ENCODE measurements at regions not wholly inside any gene's neighbourhood (a gene's known extent, or its start where the extent isn't known, plus 50 kb on each side); places are given as distances from the start of the nearest gene placed in this dataset.

GRCh38 chrY:20968237-20968636 lies 212.3 kb downstream of the RPS4Y2 start:
- intact Hi-C loops (cut with DNase I): no loop called here
- Histone ChIP-seq H3K27me3 (no peaks in the 10 kb centered on the region), H3K36me3 (no peaks in the 10 kb centered on the region), H3K27ac (no peak overlapping the region), H3K4me3 (replicated peaks in 1 of 3) (no peak overlapping the region), H3K4me1 (no peaks in the 10 kb centered on the region), H3K9me3 (no peaks in the 10 kb centered on the region)
- TF ChIP-seq, protein P1, sequence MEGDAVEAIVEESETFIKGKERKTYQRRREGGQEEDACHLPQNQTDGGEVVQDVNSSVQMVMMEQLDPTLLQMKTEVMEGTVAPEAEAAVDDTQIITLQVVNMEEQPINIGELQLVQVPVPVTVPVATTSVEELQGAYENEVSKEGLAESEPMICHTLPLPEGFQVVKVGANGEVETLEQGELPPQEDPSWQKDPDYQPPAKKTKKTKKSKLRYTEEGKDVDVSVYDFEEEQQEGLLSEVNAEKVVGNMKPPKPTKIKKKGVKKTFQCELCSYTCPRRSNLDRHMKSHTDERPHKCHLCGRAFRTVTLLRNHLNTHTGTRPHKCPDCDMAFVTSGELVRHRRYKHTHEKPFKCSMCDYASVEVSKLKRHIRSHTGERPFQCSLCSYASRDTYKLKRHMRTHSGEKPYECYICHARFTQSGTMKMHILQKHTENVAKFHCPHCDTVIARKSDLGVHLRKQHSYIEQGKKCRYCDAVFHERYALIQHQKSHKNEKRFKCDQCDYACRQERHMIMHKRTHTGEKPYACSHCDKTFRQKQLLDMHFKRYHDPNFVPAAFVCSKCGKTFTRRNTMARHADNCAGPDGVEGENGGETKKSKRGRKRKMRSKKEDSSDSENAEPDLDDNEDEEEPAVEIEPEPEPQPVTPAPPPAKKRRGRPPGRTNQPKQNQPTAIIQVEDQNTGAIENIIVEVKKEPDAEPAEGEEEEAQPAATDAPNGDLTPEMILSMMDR (IDR thresholded peaks at IDR 0.05): no peak
- TF ChIP-seq POLR2A (IDR thresholded peaks at IDR 0.05): no peak
- DNase-seq: no peak
- WGBS, 2 donors: 57 to 67% methylated on average over 1 of the region's 1 CpG

- no peaks in the 10 kb centered on the region for H3K36me3 ChIP-seq
- no peaks in the 10 kb centered on the region for H3K9me3 ChIP-seq
- no peak overlapping the region for H3K27ac ChIP-seq
- intact Hi-C loops (cut with DNase I): no loop called here
- TF ChIP-seq, protein P1 (IDR thresholded peaks at IDR 0.05): no peak
- no peak for TF ChIP-seq POLR2A (IDR thresholded peaks at IDR 0.05)
- H3K4me1 ChIP-seq: no peaks in the 10 kb centered on the region
- DNase-seq: no peak
- no peaks in the 10 kb centered on the region for H3K27me3 ChIP-seq
- no peak overlapping the region for H3K4me3 ChIP-seq (replicated peaks in 1 of 3)
These were observed 215.5 kb downstream of the RPS4Y2 start for GRCh38 chrY:20971371-20971770.

- no peaks in the 10 kb centered on the region for H3K4me1 ChIP-seq
- intact Hi-C loops (cut with DNase I): no loop called here
- WGBS, 2 donors: 60 to 64% methylated on average over 1 of the region's 1 CpG
- H3K36me3 ChIP-seq: no peaks in the 10 kb centered on the region
- H3K4me3 ChIP-seq (replicated peaks in 1 of 3): no peak overlapping the region
- no peaks in the 10 kb centered on the region for H3K9me3 ChIP-seq
- DNase-seq: no peak
- no peaks in the 10 kb centered on the region for H3K27me3 ChIP-seq
- TF ChIP-seq, protein P1 (IDR thresholded peaks at IDR 0.05): no peak
- TF ChIP-seq POLR2A (IDR thresholded peaks at IDR 0.05): no peak
- no peak overlapping the region for H3K27ac ChIP-seq
These were observed 230.1 kb downstream of the RPS4Y2 start for GRCh38 chrY:20986037-20986436.

GRCh38 chrY:20990123-20990522 lies 234.2 kb downstream of the RPS4Y2 start:
- Histone ChIP-seq H3K27me3 (no peaks in the 10 kb centered on the region), H3K4me3 (replicated peaks in 1 of 3) (no peak overlapping the region), H3K4me1 (no peaks in the 10 kb centered on the region), H3K27ac (no peak overlapping the region), H3K36me3 (no peaks in the 10 kb centered on the region), H3K9me3 (no peaks in the 10 kb centered on the region)
- WGBS, 2 donors: 58 to 69% methylated on average over 1 of the region's 1 CpG
- DNase-seq: no peak
- TF ChIP-seq, protein P1 (IDR thresholded peaks at IDR 0.05): no peak
- TF ChIP-seq POLR2A (IDR thresholded peaks at IDR 0.05): no peak
- intact Hi-C loops (cut with DNase I): no loop called here

DNA sequence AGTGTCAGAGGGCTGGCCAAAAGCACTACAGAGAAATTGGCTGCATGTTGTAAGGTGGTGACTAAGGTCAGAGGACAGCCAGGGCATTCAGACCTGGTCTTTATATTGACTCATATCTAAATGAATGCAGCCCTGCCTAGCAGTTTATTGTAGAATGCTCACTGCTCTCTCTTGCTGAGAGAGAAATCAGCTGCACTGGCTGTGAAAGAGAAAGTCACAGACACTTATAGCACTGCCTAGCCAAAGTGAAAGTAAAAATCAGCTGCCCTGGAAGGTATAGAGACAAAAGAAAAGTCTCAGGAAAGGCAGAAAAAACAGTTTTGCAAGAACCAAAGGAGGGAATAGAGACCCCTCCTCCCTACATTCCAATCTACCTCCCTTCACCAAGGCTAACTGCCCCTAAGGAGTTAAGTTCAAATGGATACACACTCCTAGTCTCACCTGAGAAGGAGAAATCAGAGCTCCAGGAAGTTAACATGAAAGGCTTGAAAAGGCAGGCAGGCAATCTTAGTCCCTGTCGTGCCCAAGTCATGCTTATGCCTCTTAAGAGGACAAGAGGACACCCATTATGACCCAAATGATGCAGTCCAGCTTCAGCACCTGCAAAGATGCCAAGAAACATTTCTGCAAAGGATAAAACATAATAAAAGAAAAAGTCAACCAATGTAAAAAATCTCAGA lies 235.1 kb downstream of the RPS4Y2 start:
- Histone ChIP-seq H3K9me3 (no peaks in the 10 kb centered on the region), H3K4me3 (replicated peaks in 1 of 3) (no peak overlapping the region), H3K27me3 (no peaks in the 10 kb centered on the region), H3K36me3 (no peaks in the 10 kb centered on the region), H3K4me1 (no peaks in the 10 kb centered on the region), H3K27ac (no peak overlapping the region)
- peak in 1 of 2 donors; percentile 1 for DNase-seq
- intact Hi-C loops (cut with DNase I): no loop called here
- 0 to 22% methylated on average over 1 of the region's 1 CpG for WGBS, 2 donors
- TF ChIP-seq, protein P1 (IDR thresholded peaks at IDR 0.05): no peak
- TF ChIP-seq POLR2A (IDR thresholded peaks at IDR 0.05): no peak
